IMR-90 (cell line): ENCODE measurements at regions not wholly inside any gene's neighbourhood (a gene's known extent, or its start where the extent isn't known, plus 50 kb on each side); places are given as distances from the start of the nearest gene placed in this dataset.

Experiments
- ATAC-seq: fragments of 200-7000 bp; cut with Tn5 transposase; 2 replicates; pipeline ENCODE4 v1.9.1; 2020; ENCODE audit warnings: low read depth, mild to moderate bottlenecking, moderate library complexity
- BruUV-seq: library from RNA; stranded (reverse); fragments of 400-500 nt; replicated peaks from 2 replicates; lab custom pipeline; 2021; lab: Mats Ljungman, UMichigan
- CTCF ChIA-PET: fragments of 300-600 bp; formaldehyde crosslinking; extraction: SDS; loops from one replicate; lab custom pipeline; 2021; ENCODE audit warnings: antibody characterized with exemption; lab: Yijun Ruan, JAX
- POLR2A ChIA-PET: fragments of 300-600 bp; sonication (Branson Sonifier 250); formaldehyde crosslinking; loops from one replicate; lab custom pipeline; 2022; ENCODE audit warnings: antibody characterized with exemption; ENCODE audit not compliant: unreplicated experiment; lab: Charles Lee
- DNase-seq: peaks from one replicate; pipeline ENCODE4 v3.0.0; 2013
- H2AFZ ChIP-seq: replicated peaks from 2 replicates; pipeline ENCODE3; 2013; ENCODE audit warnings: low read length, mild to moderate bottlenecking; ENCODE audit not compliant: poor library complexity
- H2AK5ac ChIP-seq: 2 replicates; pipeline ENCODE4 v1.6.1; 2013; ENCODE audit warnings: low read depth, low read length, inconsistent platforms
- H2AK9ac ChIP-seq: replicated peaks from 2 replicates; pipeline ENCODE3; 2013; ENCODE audit warnings: mild to moderate bottlenecking, low read depth, low read length, moderate library complexity; ENCODE audit not compliant: poor library complexity
- H2BK120ac ChIP-seq: 2 replicates; pipeline ENCODE4 v1.6.1; 2013; ENCODE audit warnings: low read depth, low read length, inconsistent platforms
- H2BK15ac ChIP-seq: 3 replicates; pipeline ENCODE4 v1.6.1; 2013; ENCODE audit warnings: low read depth, low read length, inconsistent platforms
- H2BK20ac ChIP-seq: 2 replicates; pipeline ENCODE4 v1.6.1; 2013; ENCODE audit warnings: low read depth, mild to moderate bottlenecking, inconsistent platforms, low read length, moderate library complexity
- H2BK5ac ChIP-seq: 2 replicates; pipeline ENCODE4 v1.6.1; 2013; ENCODE audit warnings: mild to moderate bottlenecking, low read depth, low read length, inconsistent platforms; ENCODE audit not compliant: poor library complexity, severe bottlenecking
- H3K14ac ChIP-seq: replicated peaks from 2 replicates; pipeline ENCODE4 v1.6.1; 2013; ENCODE audit warnings: low read depth, low read length, inconsistent platforms
- H3K18ac ChIP-seq: 2 replicates; pipeline ENCODE4 v1.6.1; 2013; ENCODE audit warnings: low read depth, low read length, control low read depth
- H3K23ac ChIP-seq: 2 replicates; pipeline ENCODE4 v1.6.1; 2013; ENCODE audit warnings: low read depth, low read length, inconsistent platforms
- H3K27ac ChIP-seq: 2 replicates; pipeline ENCODE4 v1.5.1; 2013; ENCODE audit warnings: mild to moderate bottlenecking, control low read depth, low read length; ENCODE audit not compliant: insufficient read depth
- H3K27me3 ChIP-seq: 2 replicates; pipeline ENCODE4 v1.6.1; 2013; ENCODE audit warnings: low read length; ENCODE audit not compliant: control insufficient read depth, insufficient read depth
- H3K36me3 ChIP-seq: 2 replicates; pipeline ENCODE4 v1.6.1; 2013; ENCODE audit warnings: low read length, mixed read lengths; ENCODE audit not compliant: control insufficient read depth, insufficient read depth
- H3K4ac ChIP-seq: 2 replicates; pipeline ENCODE4 v1.6.1; 2013; ENCODE audit warnings: low read depth, low read length, inconsistent platforms
- H3K4me1 ChIP-seq: 2 replicates; pipeline ENCODE4 v1.6.1; 2013; ENCODE audit warnings: low read length, mixed read lengths; ENCODE audit not compliant: control insufficient read depth, insufficient read depth
- H3K4me2 ChIP-seq: 2 replicates; pipeline ENCODE4 v1.6.1; 2013; ENCODE audit warnings: low read depth, mild to moderate bottlenecking, control low read depth, low read length, moderate library complexity
- H3K4me3 ChIP-seq: 2 replicates; pipeline ENCODE4 v1.5.1; 2013; ENCODE audit warnings: low read depth, mild to moderate bottlenecking, control low read depth, low read length, moderate library complexity; ENCODE audit not compliant: insufficient read depth
- H3K56ac ChIP-seq: 2 replicates; pipeline ENCODE4 v1.6.1; 2013; ENCODE audit warnings: low read length, inconsistent platforms; ENCODE audit not compliant: insufficient read depth; ENCODE audit errors: extremely low read depth
- H3K79me1 ChIP-seq, 2 experiments: 2 replicates each; pipeline ENCODE4 v1.6.1; 2013; ENCODE audit warnings: low read length in 2 of 2, inconsistent platforms in 1 of 2, low read depth in 1 of 2
- H3K9ac ChIP-seq: 2 replicates; pipeline ENCODE4 v1.6.1; 2013; ENCODE audit warnings: low read depth, low read length, control low read depth
- H3K9me1 ChIP-seq: 2 replicates; pipeline ENCODE4 v1.6.1; 2013; ENCODE audit warnings: low read length, inconsistent platforms; ENCODE audit not compliant: insufficient read depth
- H3K9me3 ChIP-seq: 2 replicates; pipeline ENCODE4 v1.6.1; 2013; ENCODE audit warnings: low read length; ENCODE audit not compliant: control insufficient read depth, insufficient read depth
- H4K20me1 ChIP-seq: 2 replicates; pipeline ENCODE4 v1.6.1; 2013; ENCODE audit warnings: low read length, inconsistent platforms; ENCODE audit not compliant: insufficient read depth
- H4K5ac ChIP-seq: 2 replicates; pipeline ENCODE4 v1.6.1; 2013; ENCODE audit warnings: mild to moderate bottlenecking, low read depth, low read length, control low read depth
- H4K8ac ChIP-seq, 2 experiments: 2 replicates each; pipeline ENCODE4 v1.6.1; 2013; ENCODE audit warnings: low read depth in 2 of 2, low read length in 2 of 2, control low read depth in 1 of 2, inconsistent platforms in 1 of 2
- H4K91ac ChIP-seq: 2 replicates; pipeline ENCODE4 v1.6.1; 2013; ENCODE audit warnings: low read depth, low read length, inconsistent platforms; ENCODE audit not compliant: insufficient read depth
- BHLHE40 ChIP-seq: fragments of 150-350 bp; IDR thresholded peaks from 2 replicates; pipeline ENCODE4 v1.6.1; 2016; ENCODE audit warnings: mild to moderate bottlenecking, low read depth, low read length
- CEBPB ChIP-seq: IDR thresholded peaks from 2 replicates; pipeline ENCODE4 v1.6.1; 2012; ENCODE audit warnings: low read depth, low read length, improper control_type of control experiment
- CHD1 ChIP-seq: IDR thresholded peaks from 2 replicates; pipeline ENCODE4 v1.6.1; 2012; ENCODE audit warnings: low read depth, low read length, improper control_type of control experiment
- CTCF ChIP-seq: conservative IDR thresholded peaks from 2 replicates; pipeline ENCODE4 v1.5.1; 2012; ENCODE audit warnings: mild to moderate bottlenecking, low read depth, low read length, improper control_type of control experiment
- ELK1 ChIP-seq: fragments of 150-350 bp; IDR thresholded peaks from 2 replicates; pipeline ENCODE4 v1.6.1; 2016; ENCODE audit warnings: low read depth, mild to moderate bottlenecking, low read length, moderate library complexity, borderline replicate concordance
- FOS ChIP-seq: fragments of 150-350 bp; IDR thresholded peaks from 2 replicates; pipeline ENCODE4 v1.6.1; 2016; ENCODE audit warnings: low read depth, low read length
- MAFK ChIP-seq: IDR thresholded peaks from 2 replicates; pipeline ENCODE4 v1.6.1; 2012; ENCODE audit warnings: low read depth, low read length, improper control_type of control experiment
- MAZ ChIP-seq: IDR thresholded peaks from 2 replicates; pipeline ENCODE4 v1.6.1; 2012; ENCODE audit warnings: low read depth, mild to moderate bottlenecking, low read length, improper control_type of control experiment, moderate library complexity, borderline replicate concordance
- MXI1 ChIP-seq: IDR thresholded peaks from 2 replicates; pipeline ENCODE4 v1.6.1; 2012; ENCODE audit warnings: low read depth, mild to moderate bottlenecking, low read length, moderate library complexity, borderline replicate concordance
- NFE2L2 ChIP-seq: fragments of 150-350 bp; IDR thresholded peaks from 2 replicates; pipeline ENCODE4 v1.6.1; 2016; ENCODE audit warnings: low read depth, mild to moderate bottlenecking, low read length
- POLR2A ChIP-seq: IDR thresholded peaks from 2 replicates; pipeline ENCODE4 v1.6.1; 2012; ENCODE audit warnings: mild to moderate bottlenecking, low read depth, low read length
- RAD21 ChIP-seq: IDR thresholded peaks from 2 replicates; pipeline ENCODE4 v1.6.1; 2012; ENCODE audit warnings: low read length, improper control_type of control experiment
- RCOR1 ChIP-seq: IDR thresholded peaks from 2 replicates; pipeline ENCODE4 v1.6.1; 2012; ENCODE audit warnings: mild to moderate bottlenecking, low read length, improper control_type of control experiment; ENCODE audit not compliant: insufficient replicate concordance
- RFX5 ChIP-seq: IDR thresholded peaks from 2 replicates; pipeline ENCODE4 v1.8.0; 2012; ENCODE audit warnings: low read depth, mild to moderate bottlenecking, low read length, moderate library complexity
- SMC3 ChIP-seq: fragments of 150-350 bp; IDR thresholded peaks from 2 replicates; pipeline ENCODE4 v1.6.1; 2016; ENCODE audit warnings: low read depth, mild to moderate bottlenecking, antibody characterized with exemption, low read length, moderate library complexity
- USF2 ChIP-seq: fragments of 150-350 bp; IDR thresholded peaks from 2 replicates; pipeline ENCODE4 v1.6.1; 2017; ENCODE audit warnings: mild to moderate bottlenecking, antibody characterized with exemption, low read length, low read depth
- WGBS, 2 experiments: methylation state at CpG; one replicate each; pipeline versions ENCODE4 v1.1.5 to v1.1.7; 2013; ENCODE audit warnings: missing lambda C conversion rate in 2 of 2; ENCODE audit not compliant: insufficient read length in 1 of 2; ENCODE audit errors: extremely low coverage in 2 of 2; 5-methylcytosine and 5-hydroxymethylcytosine counted together
- dilution Hi-C: fragments of 300-500 bp; cut with HindIII; formaldehyde crosslinking; loops from one replicate; pipeline ENCODE4 v1.14.3; 2018; ENCODE audit warnings: low sequenced_read_pairs; ENCODE audit not compliant: unreplicated experiment
- in situ Hi-C: fragments of 300-500 bp; cut with MboI; formaldehyde crosslinking; loops from 3 replicates; pipeline ENCODE4 v1.14.3; 2019; ENCODE audit warnings: low sequenced_read_pairs, inconsistent platforms, mixed read lengths
- intact Hi-C: fragments of 100-400 bp; cut with micrococcal nuclease; formaldehyde crosslinking; loops from 2 replicates; pipeline ENCODE4 v1.10.0; 2022

GRCh38 chr17:73943416-73944110 is 259.9 kb upstream of the RPL38 start:
- no TSS peak for BruUV-seq
- Histone ChIP-seq H3K27me3 (no peaks in the 10 kb centered on the region), H3K56ac (no peak overlapping the region), H4K5ac (no peak overlapping the region), H3K4ac (no peak overlapping the region), H3K23ac (no peak overlapping the region), H4K20me1 (no peaks in the 10 kb centered on the region), H3K9me1 (no peaks in the 10 kb centered on the region), H2AK5ac (no peak overlapping the region), H3K27ac (no peak overlapping the region), H2BK120ac (no peak overlapping the region), H3K4me3 (no peak overlapping the region), H2AK9ac (no peak overlapping the region), H3K4me2 (no peak overlapping the region), H2AFZ (no peak overlapping the region), H3K79me1 (no peaks in the 10 kb centered on the region), H3K9me3 (peaks cover 49% of the 10 kb centered on the region), H2BK5ac (no peak overlapping the region), H3K14ac (no peak overlapping the region), H3K18ac (no peak overlapping the region), H4K8ac (no peak overlapping the region), H2BK15ac (no peak overlapping the region), H4K91ac (no peak overlapping the region), H3K36me3 (no peaks in the 10 kb centered on the region), H2BK20ac (no peak overlapping the region), H3K9ac (no peak overlapping the region), H3K4me1 (no peaks in the 10 kb centered on the region)
- intact Hi-C loops = no loop called here
- 30% methylated on average over 2 of the region's 7 CpGs; no CpG with 5 or more reads in 1 of the 2 experiments for WGBS, 2 experiments
- TF ChIP-seq RCOR1 (no peak), ELK1 (no peak), CHD1 (no peak), CTCF (no peak), MAZ (no peak), SMC3 (no peak), NFE2L2 (no peak), MAFK (no peak), CEBPB (no peak), USF2 (no peak), BHLHE40 (no peak), RAD21 (no peak), MXI1 (no peak), RFX5 (no peak), POLR2A (no peak), FOS (no peak)
- ChIA-PET CTCF (no interaction called here), POLR2A (no interaction called here)
- dilution Hi-C loops = no loop called here
- in situ Hi-C loops = no loop called here
- DNase-seq (no peak), ATAC-seq (no peak)
